ENCODE measurements at regions not wholly inside any gene's neighbourhood (a gene's known extent, or its start where the extent isn't known, plus 50 kb on each side); places are given as distances from the start of the nearest gene placed in this dataset.

GRCh38 chr14:71214241-71214640, 307.0 kb downstream of the PCNX1 start:
- Histone ChIP-seq H3K27ac (no peak overlapping the region), H3K79me2 (ENCODE audit: insufficient read depth, low read depth) (no peaks in the 10 kb centered on the region), H3K9ac (no peak overlapping the region), H3K36me3 (ENCODE audit: insufficient read depth) (no peaks in the 10 kb centered on the region), H3K27me3 (ENCODE audit: insufficient read depth, low read depth) (no peaks in the 10 kb centered on the region), H2AFZ (ENCODE audit: low read depth) (no peak overlapping the region), H3K4me1 (ENCODE audit: low read depth, poor library complexity, severe bottlenecking) (no peaks in the 10 kb centered on the region), H4K20me1 (ENCODE audit: insufficient read depth) (no peaks in the 10 kb centered on the region), H3K4me3 (IDR thresholded peaks at IDR 0.05; ENCODE audit: insufficient read depth, low read depth, low read length) (no peak overlapping the region), H3K4me2 (no peak overlapping the region)
- TF ChIP-seq CTCF (conservative IDR thresholded peaks at IDR 0.05; ENCODE audit: low read depth, low read length), result no peak

- no peak overlapping the region for H3K4me2 ChIP-seq
- H3K36me3 ChIP-seq (ENCODE audit: insufficient read depth), result no peaks in the 10 kb centered on the region
- H3K4me1 ChIP-seq (ENCODE audit: low read depth, poor library complexity, severe bottlenecking), result no peaks in the 10 kb centered on the region
- H4K20me1 ChIP-seq (ENCODE audit: insufficient read depth), result no peaks in the 10 kb centered on the region
- H3K79me2 ChIP-seq (ENCODE audit: insufficient read depth, low read depth), result no peaks in the 10 kb centered on the region
- no peak overlapping the region for H2AFZ ChIP-seq (ENCODE audit: low read depth)
- H3K9ac ChIP-seq, result no peak overlapping the region
- H3K27me3 ChIP-seq (ENCODE audit: insufficient read depth, low read depth), result no peaks in the 10 kb centered on the region
- H3K27ac ChIP-seq, result no peak overlapping the region
- no peak overlapping the region for H3K4me3 ChIP-seq (IDR thresholded peaks at IDR 0.05; ENCODE audit: insufficient read depth, low read depth, low read length)
- TF ChIP-seq CTCF (conservative IDR thresholded peaks at IDR 0.05; ENCODE audit: low read depth, low read length), result no peak
Observed at GRCh38 chr14:71220462-71220861, 313.2 kb downstream of the PCNX1 start.

GRCh38 chr14:71221119-71221518, 313.9 kb downstream of the PCNX1 start:
- no peaks in the 10 kb centered on the region for H3K36me3 ChIP-seq (ENCODE audit: insufficient read depth)
- no peaks in the 10 kb centered on the region for H3K79me2 ChIP-seq (ENCODE audit: insufficient read depth, low read depth)
- H2AFZ ChIP-seq (ENCODE audit: low read depth), result no peak overlapping the region
- no peaks in the 10 kb centered on the region for H3K4me1 ChIP-seq (ENCODE audit: low read depth, poor library complexity, severe bottlenecking)
- TF ChIP-seq CTCF (conservative IDR thresholded peaks at IDR 0.05; ENCODE audit: low read depth, low read length), result no peak
- H3K4me3 ChIP-seq (IDR thresholded peaks at IDR 0.05; ENCODE audit: insufficient read depth, low read depth, low read length), result no peak overlapping the region
- no peaks in the 10 kb centered on the region for H3K27me3 ChIP-seq (ENCODE audit: insufficient read depth, low read depth)
- no peak overlapping the region for H3K27ac ChIP-seq
- no peak overlapping the region for H3K9ac ChIP-seq
- no peak overlapping the region for H3K4me2 ChIP-seq
- no peaks in the 10 kb centered on the region for H4K20me1 ChIP-seq (ENCODE audit: insufficient read depth)

GRCh38 chr14:71225113-71225512, 317.9 kb downstream of the PCNX1 start:
- no peak for TF ChIP-seq CTCF (conservative IDR thresholded peaks at IDR 0.05; ENCODE audit: low read depth, low read length)
- H4K20me1 ChIP-seq (ENCODE audit: insufficient read depth), result no peaks in the 10 kb centered on the region
- H3K4me1 ChIP-seq (ENCODE audit: low read depth, poor library complexity, severe bottlenecking), result peaks cover 6% of the 10 kb centered on the region
- H3K4me2 ChIP-seq, result no peak overlapping the region
- no peak overlapping the region for H3K4me3 ChIP-seq (IDR thresholded peaks at IDR 0.05; ENCODE audit: insufficient read depth, low read depth, low read length)
- no peak overlapping the region for H3K27ac ChIP-seq
- H3K36me3 ChIP-seq (ENCODE audit: insufficient read depth), result no peaks in the 10 kb centered on the region
- no peak overlapping the region for H2AFZ ChIP-seq (ENCODE audit: low read depth)
- H3K79me2 ChIP-seq (ENCODE audit: insufficient read depth, low read depth), result no peaks in the 10 kb centered on the region
- no peak overlapping the region for H3K9ac ChIP-seq
- H3K27me3 ChIP-seq (ENCODE audit: insufficient read depth, low read depth), result no peaks in the 10 kb centered on the region
